Transverse colon (tissue), 4 donors: ENCODE measurements at regions not wholly inside any gene's neighbourhood (a gene's known extent, or its start where the extent isn't known, plus 50 kb on each side); places are given as distances from the start of the nearest gene placed in this dataset.

Experiments used
- DNase-seq: peaks from one replicate; pipeline ENCODE4 v3.0.0-alpha.2; 2019
- H3K27ac ChIP-seq, 4 donors: fragments of 200-600 bp; sonication (generic); 2 replicates each; pipeline ENCODE4 v1.5.1; 2016 to 2018; ENCODE audit warnings: inconsistent platforms in 4 of 4
- H3K27me3 ChIP-seq: fragments of 200-600 bp; sonication (generic); 2 replicates; pipeline ENCODE4 v1.5.1; 2017; ENCODE audit warnings: inconsistent platforms
- H3K36me3 ChIP-seq, 4 donors: fragments of 200-600 bp; sonication (generic); 2 replicates each; pipeline ENCODE4 v1.5.1; 2017 to 2019; ENCODE audit warnings: inconsistent platforms in 4 of 4
- H3K4me1 ChIP-seq, 4 donors: fragments of 200-600 bp; sonication (generic); 2 replicates each; pipeline ENCODE4 v1.5.1; 2017 to 2020; ENCODE audit warnings: inconsistent platforms in 4 of 4
- H3K4me3 ChIP-seq, 4 donors: fragments of 200-600 bp; sonication (generic); 1 replicate in 1 of 4; 2 replicates in 3 of 4; pipeline versions ENCODE4 v1.5.1 to v1.6.1; 2017 to 2019; ENCODE audit warnings: inconsistent platforms in 4 of 4
- H3K9me3 ChIP-seq, 2 donors: fragments of 200-600 bp; sonication (generic); 2 replicates each; pipeline ENCODE4 v1.5.1; 2017 to 2019; ENCODE audit warnings: inconsistent platforms in 2 of 2
- EP300 ChIP-seq: sonication (generic); formaldehyde crosslinking; IDR thresholded peaks from one replicate; pipeline ENCODE4 v1.6.1; 2017; ENCODE audit warnings: antibody characterized with exemption, low read depth
- POLR2A ChIP-seq: fragments of 450-650 bp; IDR thresholded peaks from one replicate; pipeline ENCODE4 v1.6.1; 2016; ENCODE audit warnings: antibody characterized with exemption, mild to moderate bottlenecking, moderate library complexity
- POLR2AphosphoS5 ChIP-seq, 3 donors: sonication (generic); formaldehyde crosslinking; IDR thresholded peaks; one replicate each; pipeline ENCODE4 v1.6.1; 2016; ENCODE audit warnings: antibody characterized with exemption in 3 of 3
- WGBS, 2 donors: methylation state at CpG; one replicate each; pipeline ENCODE4 v1.1.5; 2018; ENCODE audit warnings: low coverage in 1 of 2; 5-methylcytosine and 5-hydroxymethylcytosine counted together
- in situ Hi-C, 4 donors: fragments of 200-750 bp; cut with MboI; loops; one replicate each; pipeline versions ENCODE4 v1.15.0 to v1.15.1; 2017; ENCODE audit warnings: low sequenced_read_pairs in 3 of 4, low pct_ligation_motif_present in 1 of 4, low pct_unique_long_range_greater_than_20kb in 1 of 4
- intact Hi-C: fragments of 100-400 bp; cut with DNase I; formaldehyde crosslinking; loops from one replicate; pipeline ENCODE4 v1.15.1; 2023; ENCODE audit warnings: low total_unique reads
- TF ChIP-seq, protein P1 (sequence below), 5 experiments: fragments of 200-600 bp in 3 of 5; fragments of 450-650 bp in 2 of 5; sonication (generic) in 3 of 5; IDR thresholded peaks; 1 replicate in 2 of 5; 2 replicates in 3 of 5; pipeline ENCODE4 v1.5.1; 2016 to 2017; ENCODE audit warnings: antibody characterized with exemption in 5 of 5, inconsistent platforms in 3 of 5, mild to moderate bottlenecking in 2 of 5, moderate library complexity in 1 of 5

DNA sequence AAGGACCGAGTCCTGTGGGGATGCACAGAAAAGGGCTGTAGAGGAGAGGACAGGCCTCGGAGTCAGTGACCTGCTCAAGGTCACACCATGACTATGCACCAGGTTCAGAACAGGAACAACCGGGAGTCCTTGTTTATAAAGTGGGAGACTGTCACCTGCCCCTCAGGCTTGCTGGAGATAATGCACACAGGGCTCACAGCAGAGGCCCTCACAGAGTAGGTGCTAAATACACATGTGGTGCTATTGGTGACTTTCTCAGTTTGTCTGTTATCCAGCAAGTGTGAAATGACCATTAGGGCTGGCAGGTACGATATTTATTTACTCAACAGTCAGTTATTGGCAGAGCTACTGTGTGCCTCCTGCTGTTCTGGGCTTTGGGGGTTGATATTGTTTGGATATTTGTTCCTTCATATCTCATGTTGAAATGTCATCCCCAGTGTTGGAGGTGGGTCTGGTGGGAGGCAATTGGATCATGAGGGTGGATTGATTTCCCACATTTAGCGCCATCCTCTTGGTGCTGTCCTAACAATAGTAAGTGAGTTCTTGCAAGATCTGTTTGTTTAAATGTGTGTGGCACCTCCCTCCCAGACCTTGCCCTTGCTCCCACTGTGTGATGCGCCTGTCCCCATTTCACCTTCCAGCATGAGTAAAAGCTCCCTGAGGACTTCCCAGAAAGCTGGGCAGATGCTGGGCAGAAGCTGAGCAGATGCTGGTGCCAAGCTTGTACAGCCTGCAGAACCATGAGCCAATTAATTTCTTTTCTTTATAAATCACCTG lies 162.1 kb upstream of the MPHOSPH6 start:
- no peak for DNase-seq
- no peaks in the 10 kb centered on the region for H3K9me3 ChIP-seq
- no peaks in the 10 kb centered on the region for H3K36me3 ChIP-seq
- no peaks in the 10 kb centered on the region for H3K4me1 ChIP-seq
- H3K27ac ChIP-seq = no peak overlapping the region
- no peaks in the 10 kb centered on the region for H3K27me3 ChIP-seq
- 75 to 81% methylated on average over 2 to 6 of the region's 6 CpGs for WGBS, 2 donors
- TF ChIP-seq, protein P1, sequence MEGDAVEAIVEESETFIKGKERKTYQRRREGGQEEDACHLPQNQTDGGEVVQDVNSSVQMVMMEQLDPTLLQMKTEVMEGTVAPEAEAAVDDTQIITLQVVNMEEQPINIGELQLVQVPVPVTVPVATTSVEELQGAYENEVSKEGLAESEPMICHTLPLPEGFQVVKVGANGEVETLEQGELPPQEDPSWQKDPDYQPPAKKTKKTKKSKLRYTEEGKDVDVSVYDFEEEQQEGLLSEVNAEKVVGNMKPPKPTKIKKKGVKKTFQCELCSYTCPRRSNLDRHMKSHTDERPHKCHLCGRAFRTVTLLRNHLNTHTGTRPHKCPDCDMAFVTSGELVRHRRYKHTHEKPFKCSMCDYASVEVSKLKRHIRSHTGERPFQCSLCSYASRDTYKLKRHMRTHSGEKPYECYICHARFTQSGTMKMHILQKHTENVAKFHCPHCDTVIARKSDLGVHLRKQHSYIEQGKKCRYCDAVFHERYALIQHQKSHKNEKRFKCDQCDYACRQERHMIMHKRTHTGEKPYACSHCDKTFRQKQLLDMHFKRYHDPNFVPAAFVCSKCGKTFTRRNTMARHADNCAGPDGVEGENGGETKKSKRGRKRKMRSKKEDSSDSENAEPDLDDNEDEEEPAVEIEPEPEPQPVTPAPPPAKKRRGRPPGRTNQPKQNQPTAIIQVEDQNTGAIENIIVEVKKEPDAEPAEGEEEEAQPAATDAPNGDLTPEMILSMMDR (IDR thresholded peaks at IDR 0.05) = no peak
- TF ChIP-seq POLR2AphosphoS5 (IDR thresholded peaks at IDR 0.05) (no peak), POLR2A (no peak), EP300 (no peak)
- intact Hi-C loops = no loop called here
- in situ Hi-C loops = no loop called here
- H3K4me3 ChIP-seq = no peak overlapping the region

DNA sequence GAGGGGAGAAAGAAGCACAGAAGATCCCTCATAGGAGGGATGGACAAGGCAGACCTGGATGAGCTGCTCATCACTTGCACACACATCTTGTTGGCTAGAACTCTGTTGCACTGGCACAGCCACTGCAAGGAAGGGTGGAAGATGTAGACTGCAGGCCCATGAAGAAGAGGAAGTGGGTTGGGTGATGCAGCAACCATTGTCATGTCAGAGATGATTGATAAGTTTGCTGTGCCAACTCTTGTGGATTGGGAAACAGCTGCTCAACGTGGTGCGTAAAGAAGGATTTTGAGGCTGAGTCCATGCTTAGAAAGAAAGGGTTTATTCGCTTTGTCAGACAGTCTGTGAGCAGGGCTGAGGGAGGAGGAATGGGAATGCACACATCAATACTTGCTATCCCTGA lies 161.4 kb upstream of the MPHOSPH6 start:
- TF ChIP-seq EP300 = no peak
- H3K4me1 ChIP-seq = no peaks in the 10 kb centered on the region
- H3K36me3 ChIP-seq = no peaks in the 10 kb centered on the region
- no peak overlapping the region for H3K4me3 ChIP-seq
- in situ Hi-C loops (no loop called here), intact Hi-C loops (no loop called here)
- no peak overlapping the region for H3K27ac ChIP-seq
- DNase-seq = no peak
- H3K9me3 ChIP-seq = no peaks in the 10 kb centered on the region
- no peaks in the 10 kb centered on the region for H3K27me3 ChIP-seq
- WGBS, 2 donors = 66 to 83% methylated on average over 1 to 3 of the region's 3 CpGs

DNA sequence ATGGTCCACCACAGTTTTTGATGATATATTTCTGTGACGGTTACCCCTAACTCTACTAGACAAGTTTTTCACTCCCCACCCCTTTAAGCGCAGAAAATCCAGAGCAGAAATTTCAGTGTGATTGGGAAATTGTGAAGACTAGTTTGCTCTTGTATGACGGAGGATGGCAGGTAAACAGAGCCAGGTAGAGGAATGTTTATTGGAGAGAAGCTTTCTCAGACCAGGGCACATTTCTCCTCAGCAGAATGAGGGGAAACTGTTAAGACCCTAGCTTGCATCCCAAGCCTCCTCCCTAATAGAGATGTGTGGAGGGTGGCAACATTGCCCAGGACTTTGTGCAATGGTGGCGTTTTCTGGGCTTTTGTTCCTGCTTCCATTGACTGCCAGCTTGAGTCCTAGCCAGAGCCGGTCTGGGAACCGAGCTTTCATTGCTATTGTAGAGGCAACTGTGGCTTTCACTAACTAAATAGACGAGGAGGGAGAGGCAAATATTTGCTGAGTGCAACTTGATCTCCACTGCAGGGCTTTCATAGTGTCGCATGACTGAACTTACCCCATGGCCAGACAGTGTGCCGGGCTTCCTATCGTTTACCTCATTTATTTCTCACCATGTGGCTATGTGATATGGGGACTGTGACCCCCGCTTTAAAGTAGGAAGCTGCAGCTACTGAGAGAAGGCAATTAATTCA lies 159.6 kb upstream of the MPHOSPH6 start:
- TF ChIP-seq POLR2A (no peak), POLR2AphosphoS5 (IDR thresholded peaks at IDR 0.05) (no peak), EP300 (no peak)
- TF ChIP-seq, protein P1 (IDR thresholded peaks at IDR 0.05) = no peak
- WGBS, 2 donors = 61 to 67% methylated on average over 9 to 11 of the region's 11 CpGs

DNA sequence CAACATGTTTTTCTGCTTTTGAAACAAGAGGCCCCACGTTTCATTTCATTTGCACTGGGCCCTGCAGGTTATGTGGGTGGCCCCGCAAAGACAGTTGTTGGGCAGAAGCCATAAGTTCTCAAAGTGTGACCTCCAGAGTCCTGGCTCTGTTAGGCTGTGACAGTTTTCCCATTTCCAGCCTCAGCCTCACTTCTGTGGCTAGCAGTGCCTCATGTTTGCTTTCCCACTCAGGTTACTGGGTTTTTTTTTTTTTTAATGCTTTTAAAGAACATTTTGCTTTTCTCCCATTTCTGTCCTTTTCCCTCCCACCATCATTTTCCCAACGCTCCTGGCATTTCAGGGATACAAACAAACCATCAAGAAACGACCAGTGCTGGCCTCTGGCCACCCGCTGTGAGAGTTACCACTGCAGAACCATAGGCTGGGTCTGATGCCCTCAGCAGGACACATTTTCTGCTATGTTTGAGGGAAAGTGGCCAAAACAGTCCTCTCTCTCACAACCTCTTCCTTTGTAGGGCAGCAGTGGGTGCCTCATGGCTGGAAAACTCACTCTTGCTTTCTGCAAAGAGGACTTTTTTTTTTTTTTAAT lies 159.0 kb upstream of the MPHOSPH6 start:
- H3K4me3 ChIP-seq = no peak overlapping the region
- no peaks in the 10 kb centered on the region for H3K4me1 ChIP-seq
- H3K27ac ChIP-seq = no peak overlapping the region
- WGBS, 2 donors = 38 to 43% methylated on average over 5 of the region's 5 CpGs
- peaks cover 0 to under 1% of the 10 kb centered on the region in 2 donors for H3K9me3 ChIP-seq
- H3K36me3 ChIP-seq = no peaks in the 10 kb centered on the region
- intact Hi-C loops = no loop called here
- H3K27me3 ChIP-seq = no peaks in the 10 kb centered on the region
- TF ChIP-seq POLR2AphosphoS5 (IDR thresholded peaks at IDR 0.05) = no peak
- TF ChIP-seq POLR2A = no peak
- TF ChIP-seq, protein P1 (IDR thresholded peaks at IDR 0.05) = no peak
- TF ChIP-seq EP300 = no peak
- in situ Hi-C loops = no loop called here
- no peak for DNase-seq

More for the DNA sequence above, 159.6 kb upstream of the MPHOSPH6 start:
- no peaks in the 10 kb centered on the region for H3K9me3 ChIP-seq
- H3K4me1 ChIP-seq = no peaks in the 10 kb centered on the region
- in situ Hi-C loops (no loop called here), intact Hi-C loops (no loop called here)
- no peak for DNase-seq
- no peak overlapping the region for H3K27ac ChIP-seq
- H3K36me3 ChIP-seq = no peaks in the 10 kb centered on the region
- no peaks in the 10 kb centered on the region for H3K27me3 ChIP-seq
- H3K4me3 ChIP-seq = no peak overlapping the region
